Endometrium (tissue), 2 donors: ENCODE measurements at regions not wholly inside any gene's neighbourhood (a gene's known extent, or its start where the extent isn't known, plus 50 kb on each side); places are given as distances from the start of the nearest gene placed in this dataset.

Experiments
- FAIRE-seq: peaks from 2 replicates; lab custom pipeline; 2012; peaks lifted over from hg19 to GRCh38; lab: Jason Lieb, UNC
- donor health status: control.
- donor health status: control.

GRCh38 chr1:68963353-68963752 is 466.5 kb upstream of the DEPDC1 start:
- no peak for FAIRE-seq

DNA sequence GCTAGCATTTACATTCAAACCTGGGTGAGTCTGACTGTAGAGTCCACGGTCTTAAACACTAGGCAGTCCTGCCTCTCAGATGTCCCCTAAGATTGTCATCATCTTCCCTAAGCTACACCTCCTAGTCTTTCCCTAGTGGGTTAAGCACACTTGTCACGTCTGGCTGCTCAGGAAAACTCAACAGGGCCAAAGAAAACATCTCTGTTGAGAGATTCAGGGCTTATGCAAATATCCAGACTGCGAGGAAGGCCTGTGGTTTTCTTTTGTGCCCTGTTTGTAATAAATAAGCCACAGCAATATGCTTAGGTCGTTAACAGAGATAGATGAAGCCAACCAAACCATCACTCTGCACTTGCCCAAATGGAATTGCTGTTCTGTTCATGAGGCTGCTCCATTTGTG is 472.6 kb upstream of the DEPDC1 start:
- FAIRE-seq = no peak

DNA sequence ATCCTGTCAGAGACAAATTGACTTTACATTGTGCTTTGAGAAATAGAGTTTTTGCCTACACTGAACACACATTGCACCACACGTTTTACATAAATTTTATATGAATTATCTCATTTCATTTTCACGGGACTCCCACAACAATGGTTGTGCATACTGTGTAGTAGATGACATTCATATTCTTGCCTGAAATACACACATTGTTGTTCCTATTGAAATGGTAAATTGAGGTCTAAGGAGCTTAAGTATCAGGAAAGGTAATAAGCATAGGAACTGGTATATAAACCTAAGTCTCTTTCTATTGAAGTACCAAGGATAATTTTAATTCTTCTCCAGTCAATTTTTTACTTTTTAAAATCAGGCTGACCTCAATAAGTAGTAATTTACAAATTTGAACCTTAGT is 473.7 kb upstream of the DEPDC1 start:
- no peak for FAIRE-seq

GRCh38 chr1:68973459-68974244 is 476.8 kb upstream of the DEPDC1 start:
- no peak for FAIRE-seq

- FAIRE-seq = no peak
These were observed 477.6 kb upstream of the DEPDC1 start for GRCh38 chr1:68974447-68974846.

GRCh38 chr1:68975212-68975933 is 478.5 kb upstream of the DEPDC1 start:
- no peak for FAIRE-seq

GRCh38 chr1:68976916-68977610 is 480.2 kb upstream of the DEPDC1 start:
- FAIRE-seq = no peak

GRCh38 chr1:68979891-68980290 is 483.0 kb upstream of the DEPDC1 start:
- FAIRE-seq = no peak

GRCh38 chr1:68984289-68984688 is 487.4 kb upstream of the DEPDC1 start:
- FAIRE-seq = no peak

- FAIRE-seq = no peak
These were observed 497.2 kb upstream of the DEPDC1 start for GRCh38 chr1:68994096-68994495.

- no peak for FAIRE-seq
These were observed 519.6 kb upstream of the DEPDC1 start for GRCh38 chr1:69016468-69016867.

DNA sequence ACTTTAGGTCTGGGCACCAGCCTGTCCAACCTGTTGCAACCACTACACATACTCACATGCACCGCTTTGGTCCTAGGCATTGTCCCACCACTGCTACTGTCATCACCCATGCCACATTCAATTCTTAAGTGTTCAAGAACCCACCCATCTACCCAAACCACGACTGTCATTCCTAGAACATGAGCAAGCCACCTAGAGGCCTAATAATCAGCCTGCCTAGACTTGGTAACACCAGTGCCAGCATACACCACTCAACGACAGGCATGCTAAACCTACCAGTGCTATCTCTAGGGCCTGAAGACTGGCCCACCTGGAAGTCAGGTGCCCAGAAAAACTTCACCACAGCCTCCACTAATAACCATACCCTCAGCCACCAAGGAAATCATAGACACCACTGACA is 532.8 kb upstream of the DEPDC1 start:
- no peak for FAIRE-seq

- FAIRE-seq = no peak
These were observed 529.3 kb upstream of the LRRC7 start for GRCh38 chr1:69038379-69038778.

DNA sequence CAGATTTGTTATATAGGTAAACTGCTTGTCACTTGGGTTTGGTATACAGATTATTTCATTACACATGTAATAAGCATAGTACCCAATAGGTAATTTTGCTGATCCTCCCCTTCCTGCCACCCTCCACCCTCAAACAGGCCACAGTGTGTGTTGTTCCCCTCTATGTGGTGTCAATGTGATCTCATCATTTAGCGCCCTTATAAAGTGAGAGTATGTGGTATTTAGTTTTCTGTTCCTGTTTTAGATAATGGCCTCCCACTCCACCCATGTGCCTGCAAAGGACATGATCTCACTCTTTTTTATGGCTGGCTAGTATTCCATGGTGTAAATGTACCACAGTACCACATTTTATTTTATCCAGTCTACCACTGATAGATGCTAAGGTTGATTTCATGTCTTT is 522.1 kb upstream of the LRRC7 start:
- FAIRE-seq = no peak

- FAIRE-seq = no peak
These were observed 512.5 kb upstream of the LRRC7 start for GRCh38 chr1:69055194-69055593.

GRCh38 chr1:69058454-69058853 is 509.3 kb upstream of the LRRC7 start:
- peak; percentile 43 for FAIRE-seq

GRCh38 chr1:69070660-69071373 is 496.9 kb upstream of the LRRC7 start:
- no peak for FAIRE-seq

DNA sequence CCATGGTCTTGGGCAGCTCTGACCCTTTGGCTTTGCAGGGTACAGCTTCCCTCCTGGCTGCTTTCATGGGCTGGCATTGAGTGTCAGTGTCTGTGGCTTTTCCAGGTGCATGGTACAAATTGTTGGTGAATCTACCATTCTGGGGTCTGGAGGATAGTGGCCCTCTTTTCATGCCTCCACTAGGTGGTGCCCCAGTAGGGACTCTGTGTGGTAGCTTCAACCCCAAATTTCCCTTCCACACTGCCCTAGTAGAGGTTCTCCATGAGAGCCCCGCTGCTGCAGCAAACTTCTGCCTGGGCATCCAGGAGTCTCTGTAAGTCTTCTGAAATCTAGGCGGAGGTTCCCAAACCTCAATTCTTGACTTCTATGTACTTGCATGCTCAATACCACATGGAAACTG is 494.5 kb upstream of the LRRC7 start:
- FAIRE-seq = no peak

DNA sequence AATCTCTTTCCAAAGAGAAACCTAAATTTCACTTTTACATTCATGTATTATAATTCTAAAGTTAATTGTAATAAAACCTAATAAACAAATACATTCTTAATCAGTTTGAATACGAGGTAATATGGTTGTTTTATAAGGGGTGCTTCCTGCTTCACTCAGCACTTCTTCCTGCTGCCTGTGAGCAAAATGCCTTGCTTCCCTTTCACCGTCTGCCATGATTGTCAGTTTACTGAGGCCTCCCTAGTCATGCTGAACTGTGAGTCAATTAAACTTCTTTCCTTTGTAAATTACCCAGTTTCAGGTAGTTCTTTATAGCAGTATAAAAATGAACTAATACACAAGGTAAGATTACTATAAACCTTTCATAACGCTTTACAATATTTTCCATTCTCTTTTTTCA is 491.1 kb upstream of the LRRC7 start:
- no peak for FAIRE-seq

DNA sequence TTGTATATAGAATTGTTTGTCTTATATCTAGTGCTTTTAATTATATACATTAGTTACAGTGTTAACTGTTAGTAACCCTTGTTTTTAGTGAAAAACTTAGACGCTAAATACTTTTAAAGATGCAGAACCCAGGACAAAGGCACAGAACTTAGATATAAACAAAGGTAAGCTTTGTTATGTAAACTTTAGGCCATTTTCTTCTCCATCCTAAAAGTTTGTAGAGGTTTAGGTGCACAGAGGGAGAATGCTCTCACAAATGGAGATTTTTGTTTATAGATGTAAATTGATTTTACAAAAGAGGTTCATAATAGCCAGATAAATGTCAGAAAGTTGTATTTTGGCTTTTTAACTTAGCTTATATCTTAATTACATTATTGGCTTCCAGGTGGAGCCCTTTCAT is 490.5 kb upstream of the LRRC7 start:
- no peak for FAIRE-seq

- FAIRE-seq = no peak
These were observed 490.1 kb upstream of the LRRC7 start for GRCh38 chr1:69077633-69078032.

DNA sequence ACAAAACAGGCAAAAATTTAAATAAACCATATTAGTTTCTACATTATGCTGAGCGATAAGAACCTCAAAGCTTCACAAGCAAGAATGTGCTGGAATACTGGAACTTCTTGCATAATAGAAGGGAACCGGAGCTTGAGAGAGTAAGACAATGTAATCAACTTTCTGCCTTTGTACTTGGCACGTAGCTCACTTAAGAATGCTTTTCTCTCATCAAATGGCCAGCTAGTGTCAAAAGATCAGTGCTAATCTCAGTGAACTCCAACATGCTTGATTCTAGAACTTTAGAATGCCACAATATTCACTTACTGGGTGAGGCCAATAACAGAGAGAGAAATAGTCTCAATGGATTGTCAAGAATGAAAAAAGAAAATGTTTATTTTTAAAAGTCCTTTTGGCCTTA is 486.1 kb upstream of the LRRC7 start:
- no peak for FAIRE-seq

DNA sequence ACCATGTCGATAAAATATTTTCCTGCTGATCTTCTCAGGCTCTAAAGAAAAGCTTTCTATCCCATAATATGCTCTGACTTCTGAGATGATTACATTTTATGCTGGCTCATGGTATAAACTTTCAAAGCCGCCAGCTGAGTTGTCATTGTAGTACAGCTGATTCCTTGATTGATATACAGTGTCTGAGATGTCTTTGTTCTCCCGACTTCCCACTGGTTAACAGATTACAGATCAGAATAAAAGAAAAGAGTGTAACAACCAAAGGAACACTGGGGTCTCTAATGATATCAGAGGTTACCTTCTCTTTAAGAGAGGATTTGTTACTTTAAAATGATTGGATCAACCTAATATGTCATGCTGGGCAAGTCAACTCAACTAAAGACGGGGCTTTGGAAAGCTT is 485.4 kb upstream of the LRRC7 start:
- FAIRE-seq = no peak
